Posterior vena cava (tissue), 2 donors: ENCODE measurements at regions not wholly inside any gene's neighbourhood (a gene's known extent, or its start where the extent isn't known, plus 50 kb on each side); places are given as distances from the start of the nearest gene placed in this dataset.

ENCODE experiments used
- DNase-seq: peaks from one replicate; pipeline ENCODE4 v3.0.0-alpha.2; 2020; ENCODE audit warnings: low spot score
- intact Hi-C, 2 donors: fragments of 100-400 bp; cut with DNase I; formaldehyde crosslinking; loops; one replicate each; pipeline versions ENCODE4 v1.14.1 to v1.14.2; 2022 to 2023
- donor health status: DM: yes; HTN: yes; CAD: no.
- donor health status: DM: yes; HTN: yes; CAD: no.

DNA sequence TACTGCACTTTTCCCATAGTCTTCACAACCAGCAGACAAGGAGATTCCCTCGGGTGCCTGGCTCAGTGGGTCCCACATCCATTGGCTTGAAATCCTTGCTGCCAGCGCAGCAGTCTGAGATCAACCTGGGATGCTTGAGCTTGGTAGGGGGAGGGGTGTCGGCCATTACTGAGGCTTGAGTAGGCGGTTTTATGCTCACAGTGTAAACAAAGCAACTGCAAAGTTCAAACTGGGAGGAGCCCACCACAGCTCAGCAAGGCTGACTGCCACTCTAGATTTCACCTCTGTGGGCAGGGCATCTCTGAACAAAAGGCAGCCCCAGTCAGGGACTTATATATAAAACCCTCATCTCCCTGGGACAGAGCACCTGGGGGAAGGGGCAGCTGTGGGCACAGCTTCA, 512.3 kb upstream of the MPDZ start:
- intact Hi-C loops, result no loop called here
- no peak for DNase-seq

DNA sequence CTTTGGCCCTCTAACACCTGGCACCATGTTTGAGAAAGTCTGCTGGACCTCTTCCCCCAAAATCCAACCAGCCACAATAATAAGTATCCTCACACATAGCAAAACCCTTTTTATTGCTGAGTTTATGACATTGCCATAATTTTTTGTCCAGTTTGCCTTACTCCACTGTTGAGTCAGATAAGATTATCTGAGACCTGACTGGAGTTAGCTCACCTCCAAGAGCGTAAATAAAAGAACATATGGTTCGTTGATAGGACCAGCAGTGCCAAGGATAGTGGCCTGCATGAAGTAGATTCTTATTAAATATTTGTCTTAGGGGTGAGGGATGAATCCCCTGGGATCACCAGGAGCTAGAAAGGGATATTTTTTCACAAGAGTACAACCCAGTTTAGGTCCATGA, 510.6 kb upstream of the MPDZ start:
- intact Hi-C loops, result no loop called here
- DNase-seq, result no peak

DNA sequence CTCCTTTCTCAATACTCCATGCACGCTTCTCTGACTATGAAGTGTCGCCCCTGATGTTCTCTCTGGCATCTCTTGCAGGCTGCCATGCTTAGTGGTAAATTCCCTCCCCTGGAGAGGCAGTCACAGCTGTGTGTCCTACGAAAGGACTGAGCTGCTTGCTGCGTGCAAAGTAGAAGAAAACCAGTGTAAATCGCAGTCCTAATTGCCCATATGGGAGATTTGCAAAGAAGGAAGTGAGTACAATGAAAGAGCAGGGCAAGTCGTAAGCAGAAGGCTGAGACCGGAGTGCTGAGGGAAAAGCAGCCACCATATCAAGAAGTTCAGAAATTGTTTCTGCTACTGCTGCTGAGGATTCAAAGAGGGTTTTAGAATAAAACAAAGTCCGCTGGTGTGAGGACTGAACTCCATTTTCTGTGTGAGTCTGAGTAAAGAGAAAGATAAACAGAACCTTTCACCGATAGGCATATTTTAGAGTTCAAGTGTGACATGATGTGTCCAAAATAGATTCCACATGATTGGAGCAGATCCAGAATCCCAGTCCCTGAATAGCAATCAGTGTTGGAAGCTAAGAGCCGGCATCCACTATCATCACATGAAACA, 507.8 kb upstream of the MPDZ start:
- DNase-seq, result no peak
- intact Hi-C loops, result no loop called here

DNA sequence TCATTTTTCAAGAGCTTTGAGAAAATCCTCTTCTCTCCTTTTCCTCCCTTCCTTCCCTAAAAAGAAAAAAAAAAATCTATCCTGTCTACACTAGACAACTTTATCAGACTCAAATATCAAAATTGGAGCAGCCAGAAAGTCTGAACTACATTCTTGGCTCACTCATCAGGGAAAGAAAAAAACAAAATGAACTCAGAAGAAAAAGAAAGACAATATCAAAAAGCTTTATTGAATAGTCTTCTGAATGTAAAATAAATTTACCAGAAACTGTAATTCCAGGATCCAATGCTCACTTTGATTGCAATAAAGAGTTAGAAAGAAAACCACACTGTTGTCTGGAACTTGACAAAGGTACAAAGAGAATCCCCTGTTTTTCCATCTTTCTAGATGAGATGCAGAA, 507.2 kb upstream of the MPDZ start:
- intact Hi-C loops, result no loop called here
- no peak for DNase-seq

DNA sequence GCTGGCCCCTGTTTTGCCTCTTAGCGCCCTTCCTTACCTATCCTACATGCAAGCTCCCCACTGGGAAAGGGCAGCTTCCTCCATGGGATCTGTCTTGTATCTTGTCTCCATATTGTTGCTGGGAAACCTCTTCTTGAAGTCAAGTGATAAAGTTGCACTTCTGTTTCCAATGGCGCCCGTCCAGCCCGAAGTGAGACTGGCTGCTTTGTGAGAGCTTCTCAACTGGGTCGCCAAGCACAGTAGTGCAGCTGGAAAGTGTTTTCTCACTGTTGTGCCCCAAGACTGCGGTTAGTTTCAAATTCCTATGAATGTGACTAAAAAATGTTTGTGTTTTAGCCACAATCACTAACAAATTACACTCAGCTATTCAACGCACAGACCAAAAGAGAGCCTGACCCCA, 506.6 kb upstream of the MPDZ start:
- intact Hi-C loops, result no loop called here
- DNase-seq, result peak; percentile 82

DNA sequence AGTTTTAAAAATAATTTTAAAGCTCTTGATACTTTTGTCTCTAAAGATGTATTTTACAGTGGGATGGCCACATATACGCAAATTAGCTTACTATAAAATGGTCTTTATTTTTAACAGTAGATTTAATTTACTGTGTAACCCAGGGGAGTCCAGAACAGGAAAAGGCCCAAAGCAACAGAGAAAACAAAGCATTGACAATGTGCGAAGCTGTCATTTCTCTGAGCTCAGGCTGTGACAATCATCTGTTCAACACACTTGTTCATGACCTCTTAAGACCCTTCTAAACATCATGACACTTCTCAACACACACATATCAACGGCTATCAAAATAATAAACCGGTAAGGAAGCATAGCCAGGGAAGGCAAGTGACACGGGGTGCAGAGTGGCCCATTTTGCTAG, 499.6 kb upstream of the MPDZ start:
- intact Hi-C loops, result no loop called here
- no peak for DNase-seq

DNA sequence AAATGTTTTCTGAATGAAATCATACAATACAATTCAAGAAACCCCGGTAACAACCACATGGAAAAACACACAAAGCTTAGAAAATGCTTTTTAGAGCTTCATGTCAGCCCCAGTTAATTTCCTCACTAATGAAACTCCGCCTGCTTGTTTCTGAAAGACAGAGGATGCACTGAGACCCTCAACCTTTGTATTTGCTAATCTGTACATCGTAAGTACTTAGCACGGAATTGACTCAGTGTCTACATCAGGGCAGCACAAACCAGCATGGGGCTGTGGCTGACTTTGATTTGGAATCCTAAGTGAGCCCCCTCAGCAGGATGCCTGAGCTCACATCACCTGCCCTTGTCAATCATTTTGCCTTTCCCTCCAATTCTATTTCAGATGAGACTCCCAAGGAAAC, 499.1 kb upstream of the MPDZ start:
- no peak for DNase-seq
- intact Hi-C loops, result no loop called here

DNA sequence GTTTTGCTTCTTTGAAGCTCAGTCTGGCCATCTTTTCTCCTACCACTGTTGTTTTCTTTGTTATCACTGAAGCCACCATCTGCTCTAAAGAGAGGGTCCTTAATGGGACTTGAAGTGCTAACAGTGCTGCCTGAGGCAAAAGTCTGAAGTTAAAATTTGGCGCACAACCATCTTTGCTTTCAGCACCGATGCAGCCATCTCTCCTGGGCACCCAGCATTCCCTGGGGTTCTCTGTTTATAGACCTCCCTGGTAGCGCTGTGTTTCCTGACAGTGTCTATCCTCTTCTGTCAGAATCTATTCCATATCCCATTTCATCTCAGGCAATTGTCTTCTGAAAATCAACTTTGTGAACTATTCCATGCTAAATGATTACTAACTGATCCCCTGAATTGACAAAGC, 491.5 kb upstream of the MPDZ start:
- no peak for DNase-seq
- intact Hi-C loops, result no loop called here

DNA sequence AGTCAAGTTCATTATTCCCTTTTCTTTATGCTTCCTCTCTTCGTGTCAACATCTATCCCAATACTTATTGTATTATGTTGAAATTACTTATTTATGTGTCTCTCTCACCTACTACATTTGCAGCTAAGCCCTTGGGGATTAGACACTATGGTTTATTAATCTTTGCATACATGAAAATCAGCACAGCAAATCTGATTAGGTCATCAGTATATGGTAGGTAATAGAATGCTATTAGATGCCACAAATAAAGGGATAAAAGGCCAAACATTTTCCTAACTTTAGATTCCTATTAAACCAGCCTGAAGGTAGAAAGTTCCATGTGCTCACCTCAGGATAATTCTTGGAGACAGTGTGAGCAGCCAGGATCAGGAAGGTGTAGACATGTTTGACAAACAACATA, 490.1 kb upstream of the MPDZ start:
- intact Hi-C loops, result no loop called here
- no peak for DNase-seq

DNA sequence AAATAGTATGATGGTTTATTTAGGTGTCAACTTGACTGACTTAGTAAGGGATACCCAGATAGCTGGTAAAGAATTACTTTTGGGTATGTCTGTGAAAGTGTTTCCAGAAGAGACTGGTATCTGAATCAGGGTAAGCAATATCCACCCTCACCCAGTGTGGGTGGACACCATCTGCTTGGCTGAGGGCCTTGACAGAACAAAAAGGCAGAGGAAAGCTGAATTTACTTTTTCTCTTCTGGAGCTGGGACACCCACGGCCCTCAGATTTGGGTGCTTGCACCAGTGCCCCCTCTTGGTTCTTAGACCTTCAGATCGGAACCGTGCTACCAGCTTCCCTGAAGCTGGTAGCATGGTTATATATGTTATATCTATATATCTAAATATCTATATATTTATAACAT, 489.5 kb upstream of the MPDZ start:
- intact Hi-C loops, result no loop called here
- DNase-seq, result no peak

DNA sequence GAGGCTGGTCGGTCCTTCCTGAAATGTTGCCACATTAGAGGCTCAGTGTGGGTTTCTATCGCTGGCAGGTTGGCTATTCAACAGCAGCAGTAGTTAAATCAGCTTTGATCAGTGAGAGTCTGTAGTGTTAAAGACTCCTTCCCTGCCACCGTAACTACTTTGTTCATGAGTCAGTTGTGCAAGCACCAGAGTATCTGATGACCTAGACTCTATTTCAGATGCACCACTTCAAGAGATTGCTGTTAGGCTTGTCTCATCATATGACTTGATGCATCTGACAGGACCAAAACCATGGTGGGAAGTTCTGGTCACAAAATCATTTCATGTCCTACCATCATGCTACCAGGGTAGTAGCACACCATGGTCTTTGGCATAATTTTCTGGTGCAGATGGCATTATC, 482.7 kb upstream of the MPDZ start:
- DNase-seq, result no peak
- intact Hi-C loops, result no loop called here

DNA sequence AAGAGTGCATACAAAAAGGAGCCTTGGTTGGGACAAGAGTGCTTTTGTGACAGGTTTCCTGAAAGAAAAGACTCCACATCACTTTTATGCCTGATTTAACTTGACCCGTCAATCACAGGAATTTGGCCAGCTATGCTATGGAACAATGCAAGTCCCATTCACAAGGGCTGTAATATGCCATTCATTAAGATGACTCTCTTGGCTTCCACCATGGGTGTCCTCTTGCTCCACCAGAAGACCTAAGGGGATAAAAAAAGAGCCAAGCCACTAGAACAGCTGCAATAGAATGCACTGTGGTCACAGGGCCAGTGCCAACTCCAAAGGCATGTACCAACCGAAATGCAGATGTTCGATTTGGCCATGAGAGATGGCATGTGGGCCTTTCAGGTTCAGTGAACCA, 480.1 kb upstream of the MPDZ start:
- no peak for DNase-seq
- intact Hi-C loops, result no loop called here

DNA sequence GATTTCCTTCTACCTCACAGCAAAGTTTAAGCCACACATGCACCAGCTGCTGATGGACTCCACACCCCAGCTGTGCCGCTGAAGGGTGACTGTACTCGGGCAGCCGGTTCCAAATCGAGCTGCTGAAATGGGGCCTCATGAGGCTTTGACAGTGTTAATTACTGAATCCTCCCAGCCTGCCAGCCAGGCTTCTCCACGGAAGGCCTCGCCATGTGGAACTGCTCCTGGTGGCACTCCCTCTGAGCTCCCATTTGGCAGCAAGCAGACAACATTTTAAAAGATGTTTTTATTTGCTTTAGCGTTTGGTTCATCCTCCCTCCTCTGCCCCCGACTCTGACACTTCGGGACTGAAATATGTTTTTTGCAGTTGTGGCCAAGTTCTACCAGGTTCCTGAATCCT, 479.4 kb upstream of the MPDZ start:
- intact Hi-C loops, result no loop called here
- no peak for DNase-seq

DNA sequence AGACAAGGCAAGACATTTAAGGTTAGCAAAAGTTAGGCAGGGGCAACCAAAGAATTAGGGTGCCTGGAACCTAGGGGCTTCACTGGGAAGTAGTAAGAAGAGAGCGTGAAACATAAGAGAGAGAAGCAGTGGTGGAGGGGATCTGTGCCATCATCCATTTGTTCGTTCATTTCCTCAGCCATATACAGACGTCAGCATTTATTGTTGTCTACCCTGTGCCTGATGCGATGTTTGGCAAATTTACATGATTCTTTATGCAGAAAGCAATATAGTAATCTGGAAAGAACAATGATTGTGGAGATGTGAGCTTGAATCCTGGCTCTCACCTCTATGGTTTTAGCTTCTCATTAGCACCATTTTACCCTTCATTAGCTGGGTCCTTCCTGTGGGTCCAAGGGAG, 477.5 kb upstream of the MPDZ start:
- no peak for DNase-seq
- intact Hi-C loops, result no loop called here

DNA sequence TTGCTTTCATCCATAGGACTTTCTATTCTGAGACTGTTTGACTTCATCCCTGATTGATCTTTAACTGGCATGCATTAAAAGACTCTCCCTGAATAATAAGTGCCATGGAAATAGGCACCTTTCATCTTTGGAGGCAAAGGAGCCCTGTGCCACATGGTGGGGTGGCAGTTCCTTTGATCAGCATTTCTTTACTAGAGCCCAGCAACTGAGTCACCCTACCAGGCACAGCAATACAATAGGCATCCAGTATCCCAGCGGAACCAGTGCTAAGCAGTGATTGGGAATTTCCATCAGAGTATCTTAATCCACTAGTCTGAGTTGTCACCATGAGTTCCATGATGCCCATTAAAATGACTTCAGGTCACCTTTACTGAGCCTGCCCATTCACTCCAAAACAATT, 476.1 kb upstream of the MPDZ start:
- no peak for DNase-seq
- intact Hi-C loops, result no loop called here

DNA sequence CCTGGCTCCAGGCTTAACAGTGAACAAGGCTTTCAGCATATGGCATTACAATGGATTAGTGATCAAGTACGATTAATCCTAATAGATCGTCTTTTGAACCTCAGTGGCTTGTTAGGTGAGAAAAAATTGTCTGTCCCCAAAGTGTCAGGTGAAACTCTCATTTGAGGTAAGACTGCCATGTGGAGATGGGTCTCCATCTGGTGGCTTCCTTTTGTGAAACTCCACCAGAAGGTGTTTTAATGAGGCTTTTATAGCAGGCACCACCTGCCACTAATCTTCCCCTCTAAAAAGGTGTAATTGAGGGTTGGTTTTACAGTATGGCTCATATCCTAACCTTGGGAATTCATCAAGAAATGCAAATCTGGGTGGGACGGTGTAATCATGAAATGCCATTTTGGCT, 471.1 kb upstream of the MPDZ start:
- intact Hi-C loops, result no loop called here

DNA sequence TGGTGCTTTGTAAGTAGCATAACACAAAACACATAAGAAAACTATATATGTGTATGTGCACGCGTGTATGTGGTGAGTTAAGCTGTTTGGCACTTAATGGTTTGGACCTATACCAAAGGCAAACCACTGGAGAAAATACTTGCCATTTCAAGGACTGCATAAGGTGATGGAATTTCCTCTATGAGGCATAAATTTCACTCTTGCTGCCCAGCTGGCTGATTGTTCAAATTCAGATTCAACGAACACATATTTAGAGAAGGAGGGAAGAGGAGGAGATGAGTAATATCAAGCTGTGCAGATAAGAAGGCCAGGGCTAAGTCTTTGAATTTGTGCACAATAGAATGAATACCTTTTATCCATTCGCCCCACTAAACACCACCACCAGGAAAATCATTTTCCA, 470.6 kb upstream of the MPDZ start:
- intact Hi-C loops, result no loop called here
- DNase-seq, result no peak

More for the DNA sequence above, 471.1 kb upstream of the MPDZ start:
- no peak for DNase-seq

DNA sequence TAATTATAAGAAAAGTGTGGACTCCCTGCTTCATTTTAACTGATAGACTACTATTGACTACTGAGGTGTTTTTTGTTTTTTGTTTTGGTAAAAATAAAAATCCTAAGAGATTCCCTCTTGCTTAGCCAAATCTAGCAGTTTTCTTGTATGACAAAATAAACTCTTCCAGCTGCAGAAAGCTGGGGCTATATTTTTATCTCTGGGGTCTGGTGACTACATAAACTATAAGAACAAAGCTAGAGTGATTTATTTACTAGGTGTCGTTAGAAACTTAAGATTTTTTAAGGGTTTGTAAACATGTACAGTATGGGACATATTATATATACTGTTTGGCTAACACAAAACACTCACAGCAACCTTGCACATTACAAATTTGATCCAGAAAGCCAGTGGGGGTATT, 467.4 kb upstream of the MPDZ start:
- intact Hi-C loops, result no loop called here
- DNase-seq, result no peak

DNA sequence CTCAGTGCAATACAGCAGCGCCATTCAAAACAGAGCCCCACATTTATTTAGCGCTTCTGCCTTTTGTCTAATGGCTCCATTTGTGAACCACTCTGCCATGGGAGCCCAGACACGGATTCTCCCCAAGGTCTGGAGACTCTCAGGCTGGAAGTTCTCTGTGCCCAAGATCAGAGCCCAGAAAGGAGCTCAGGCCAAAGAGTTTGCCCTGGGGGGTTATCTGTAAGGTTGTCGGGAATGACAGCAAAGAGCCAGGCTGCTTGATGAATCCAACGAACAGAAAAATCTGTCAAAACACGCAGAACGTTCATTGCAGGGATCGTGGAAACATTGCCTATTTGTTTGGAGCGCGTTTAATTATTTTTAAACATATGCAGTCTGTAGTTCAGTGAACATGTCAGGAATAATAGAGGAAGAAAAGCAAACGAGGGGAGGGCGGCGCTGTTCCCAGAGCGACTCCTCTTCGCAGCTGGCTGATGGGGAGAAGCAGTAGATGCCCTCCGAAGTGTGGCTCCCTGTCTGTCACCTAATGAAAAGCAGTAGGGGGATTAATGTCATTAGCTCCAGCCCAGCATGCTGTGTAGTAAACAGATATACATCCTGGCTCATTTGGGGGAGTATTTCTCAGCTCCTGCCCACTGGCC, 464.9 kb upstream of the MPDZ start:
- no peak for DNase-seq
- intact Hi-C loops, result no loop called here

DNA sequence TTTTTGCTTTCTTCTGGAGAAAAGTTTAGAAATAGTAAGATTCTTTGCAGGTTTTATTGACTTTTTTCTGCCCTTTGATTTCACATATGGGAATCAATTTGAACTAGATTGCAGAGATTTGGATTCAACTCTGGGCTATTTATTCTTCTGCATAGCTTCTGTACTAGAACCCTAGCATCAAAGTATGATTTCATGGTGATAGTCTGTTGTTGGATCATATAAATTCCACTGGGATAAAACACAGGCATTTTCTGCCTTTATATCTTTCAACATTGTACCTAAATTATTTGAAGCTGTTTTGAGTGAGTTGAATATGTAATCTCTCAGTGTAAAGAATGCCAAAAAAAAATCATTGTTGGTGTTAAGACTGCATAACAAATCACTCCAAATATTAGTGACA, 458.4 kb upstream of the MPDZ start:
- intact Hi-C loops, result no loop called here
- no peak for DNase-seq

DNA sequence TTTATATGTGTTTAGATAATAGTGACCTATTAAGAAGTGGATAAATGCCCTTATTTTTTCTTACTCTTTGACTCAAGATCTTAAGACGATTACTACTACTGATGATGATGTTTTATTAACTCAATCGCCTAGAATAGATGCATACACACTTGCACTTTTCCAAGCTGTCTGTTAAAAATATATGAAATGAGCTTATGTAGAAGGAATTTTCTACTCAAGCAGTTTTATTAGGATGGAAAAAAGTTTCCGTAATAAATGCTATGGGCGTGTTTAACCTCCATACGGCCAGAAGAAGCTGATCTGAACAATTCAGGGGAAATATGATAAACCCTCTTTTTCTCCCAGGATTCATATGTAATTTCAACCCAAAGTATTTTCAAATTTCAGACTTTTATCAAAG, 455.7 kb upstream of the MPDZ start:
- intact Hi-C loops, result no loop called here
- DNase-seq, result no peak

DNA sequence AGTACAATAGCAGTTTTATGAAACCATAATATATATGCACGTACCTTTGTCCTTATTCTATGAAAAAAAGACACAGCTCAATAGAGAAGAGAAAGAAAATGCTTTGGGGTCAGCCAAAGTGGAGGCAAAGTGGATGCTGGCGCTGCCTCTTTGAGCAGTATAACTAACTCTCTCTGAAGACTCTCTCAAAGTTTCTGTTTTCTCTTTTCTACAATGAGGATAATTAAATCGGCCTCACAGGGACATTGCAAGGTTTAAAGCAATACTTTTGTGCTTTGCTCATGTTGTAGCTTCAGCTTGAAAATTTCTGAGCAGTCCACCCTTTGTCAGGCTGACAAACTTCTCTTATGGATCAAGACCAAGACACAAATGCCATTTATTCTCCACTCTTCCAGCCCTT, 455.1 kb upstream of the MPDZ start:
- no peak for DNase-seq
- intact Hi-C loops, result no loop called here
